ENCODE measurements at regions not wholly inside any gene's neighbourhood (a gene's known extent, or its start where the extent isn't known, plus 50 kb on each side); places are given as distances from the start of the nearest gene placed in this dataset.

DNA sequence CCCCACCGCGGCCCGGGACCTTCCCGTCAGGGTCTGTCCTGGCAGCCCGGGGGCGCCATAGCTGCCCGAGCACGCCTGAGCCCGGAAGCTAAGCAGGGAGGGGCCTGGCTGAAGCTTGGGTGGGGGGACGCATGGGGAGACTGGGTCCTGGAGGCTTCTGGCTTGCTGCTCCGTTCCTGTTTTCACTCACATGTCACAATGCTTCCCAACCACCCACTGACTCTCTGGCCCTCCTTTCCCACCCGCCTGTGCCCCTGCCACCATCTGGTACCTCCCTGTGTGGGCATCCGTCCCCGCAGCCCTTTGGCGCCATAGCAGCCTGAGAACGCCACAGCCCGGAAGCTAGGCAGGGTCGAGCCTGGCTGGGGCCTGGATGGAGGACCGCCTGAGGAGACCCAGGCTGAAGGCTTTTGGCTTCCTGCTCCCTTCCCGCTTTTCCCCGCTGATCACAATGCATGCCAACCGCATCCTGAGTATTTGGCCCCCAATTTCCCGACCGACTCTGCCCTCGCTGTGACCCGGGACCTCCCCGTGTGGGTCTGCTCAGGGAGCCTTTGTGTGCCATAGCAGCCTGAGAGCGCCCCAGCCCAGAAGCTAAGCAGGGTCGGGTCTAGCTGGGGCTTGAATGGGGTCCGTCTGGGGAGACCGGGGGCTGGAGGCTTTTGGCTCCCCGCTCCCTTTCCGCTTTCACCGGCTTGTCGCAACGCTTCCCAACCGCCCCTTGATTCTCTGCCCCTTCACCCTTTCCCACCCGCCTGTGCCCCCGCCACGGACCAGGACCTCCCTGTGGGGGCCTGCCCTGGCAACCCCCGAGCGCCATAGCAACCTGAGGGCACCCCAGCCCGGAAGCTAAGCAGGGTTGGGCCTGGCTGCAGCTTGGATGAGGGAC is 2290.1 kb downstream of the TP53TG3F start:
- no peak overlapping the region for H3K27ac ChIP-seq
- H3K27me3 ChIP-seq = no peaks in the 10 kb centered on the region
- no peak overlapping the region for H3K4me3 ChIP-seq
- in situ Hi-C loops (cut with MboI; ENCODE audit: low sequenced_read_pairs in 4 of 4) (no loop called here), intact Hi-C loops (cut with DNase I; ENCODE audit: low total_unique reads) (no loop called here)
- no peak for ATAC-seq
- no peaks in the 10 kb centered on the region for H3K4me1 ChIP-seq
- no peak for DNase-seq
- no peak for TF ChIP-seq POLR2A (IDR thresholded peaks at IDR 0.05)
- TF ChIP-seq, protein P1, sequence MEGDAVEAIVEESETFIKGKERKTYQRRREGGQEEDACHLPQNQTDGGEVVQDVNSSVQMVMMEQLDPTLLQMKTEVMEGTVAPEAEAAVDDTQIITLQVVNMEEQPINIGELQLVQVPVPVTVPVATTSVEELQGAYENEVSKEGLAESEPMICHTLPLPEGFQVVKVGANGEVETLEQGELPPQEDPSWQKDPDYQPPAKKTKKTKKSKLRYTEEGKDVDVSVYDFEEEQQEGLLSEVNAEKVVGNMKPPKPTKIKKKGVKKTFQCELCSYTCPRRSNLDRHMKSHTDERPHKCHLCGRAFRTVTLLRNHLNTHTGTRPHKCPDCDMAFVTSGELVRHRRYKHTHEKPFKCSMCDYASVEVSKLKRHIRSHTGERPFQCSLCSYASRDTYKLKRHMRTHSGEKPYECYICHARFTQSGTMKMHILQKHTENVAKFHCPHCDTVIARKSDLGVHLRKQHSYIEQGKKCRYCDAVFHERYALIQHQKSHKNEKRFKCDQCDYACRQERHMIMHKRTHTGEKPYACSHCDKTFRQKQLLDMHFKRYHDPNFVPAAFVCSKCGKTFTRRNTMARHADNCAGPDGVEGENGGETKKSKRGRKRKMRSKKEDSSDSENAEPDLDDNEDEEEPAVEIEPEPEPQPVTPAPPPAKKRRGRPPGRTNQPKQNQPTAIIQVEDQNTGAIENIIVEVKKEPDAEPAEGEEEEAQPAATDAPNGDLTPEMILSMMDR (IDR thresholded peaks at IDR 0.05 in 4 of 5, conservative IDR thresholded peaks at IDR 0.05 in 1 of 5) = no peak
- H3K9me3 ChIP-seq = no peaks in the 10 kb centered on the region
- H3K36me3 ChIP-seq = no peaks in the 10 kb centered on the region

DNA sequence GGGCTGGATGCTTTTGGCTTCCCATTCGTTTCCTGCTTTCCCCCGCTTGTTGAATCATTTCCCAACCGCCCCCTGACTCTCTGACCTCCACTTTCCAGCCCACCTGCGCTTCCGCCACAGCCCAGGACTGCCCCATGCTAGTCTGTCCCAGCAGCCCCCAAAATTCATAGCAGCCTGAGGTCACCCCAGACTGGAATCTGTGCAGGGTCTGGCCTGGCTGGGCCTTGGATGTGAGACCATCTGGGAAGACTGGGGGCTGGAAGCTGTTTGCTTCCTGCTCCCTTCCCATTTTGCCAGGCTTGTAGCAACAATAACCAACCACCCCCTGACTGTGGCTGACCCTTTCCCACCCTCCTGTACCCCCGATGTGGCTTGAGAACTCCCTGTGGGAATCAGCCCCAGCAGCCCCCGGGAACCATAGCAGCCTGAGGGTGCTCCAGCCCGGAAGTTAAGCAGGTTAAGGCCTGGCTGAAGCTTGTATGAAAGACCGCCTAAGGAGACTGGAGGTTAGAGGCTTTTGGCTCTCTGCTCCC is 2290.8 kb downstream of the TP53TG3F start:
- intact Hi-C loops (cut with DNase I; ENCODE audit: low total_unique reads) = no loop called here
- TF ChIP-seq, protein P1 (IDR thresholded peaks at IDR 0.05 in 4 of 5, conservative IDR thresholded peaks at IDR 0.05 in 1 of 5) = no peak
- no peak for TF ChIP-seq POLR2A (IDR thresholded peaks at IDR 0.05)
- no peak for ATAC-seq

DNA sequence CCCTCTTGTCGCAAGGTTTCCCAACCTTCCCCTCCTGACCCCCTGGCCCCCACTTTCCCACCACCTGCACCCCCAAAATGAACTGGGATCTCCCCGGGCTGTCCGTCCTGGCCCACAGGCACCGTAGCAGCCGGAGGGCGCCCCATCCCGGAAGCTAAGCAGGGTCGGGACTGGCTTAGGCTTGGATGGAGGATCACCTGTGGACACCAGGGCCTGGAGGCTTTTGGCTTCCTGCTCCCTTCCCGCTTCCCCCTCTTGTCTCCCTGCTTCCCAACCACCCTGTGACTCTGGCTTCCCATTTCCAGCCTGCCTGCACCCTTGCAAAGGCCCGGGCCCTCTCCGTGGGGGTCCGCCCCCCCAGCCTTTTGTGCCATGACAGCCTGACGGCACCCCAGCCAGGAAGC is 2291.3 kb downstream of the TP53TG3F start:
- intact Hi-C loops (cut with DNase I; ENCODE audit: low total_unique reads) = no loop called here
- in situ Hi-C loops (cut with MboI; ENCODE audit: low sequenced_read_pairs in 4 of 4) = no loop called here
- DNase-seq (no peak), ATAC-seq (no peak)
- H3K27me3 ChIP-seq = no peaks in the 10 kb centered on the region
- no peak overlapping the region for H3K27ac ChIP-seq
- no peaks in the 10 kb centered on the region for H3K9me3 ChIP-seq
- no peaks in the 10 kb centered on the region for H3K36me3 ChIP-seq
- TF ChIP-seq, protein P1 (IDR thresholded peaks at IDR 0.05 in 4 of 5, conservative IDR thresholded peaks at IDR 0.05 in 1 of 5) = no peak
- H3K4me3 ChIP-seq = no peak overlapping the region
- no peaks in the 10 kb centered on the region for H3K4me1 ChIP-seq

More for the DNA sequence above, 2290.8 kb downstream of the TP53TG3F start:
- no peaks in the 10 kb centered on the region for H3K9me3 ChIP-seq
- H3K4me3 ChIP-seq = no peak overlapping the region
- DNase-seq = no peak
- H3K27me3 ChIP-seq = no peaks in the 10 kb centered on the region
- in situ Hi-C loops (cut with MboI; ENCODE audit: low sequenced_read_pairs in 4 of 4) = no loop called here
- H3K4me1 ChIP-seq = no peaks in the 10 kb centered on the region
- H3K36me3 ChIP-seq = no peaks in the 10 kb centered on the region
- no peak overlapping the region for H3K27ac ChIP-seq

DNA sequence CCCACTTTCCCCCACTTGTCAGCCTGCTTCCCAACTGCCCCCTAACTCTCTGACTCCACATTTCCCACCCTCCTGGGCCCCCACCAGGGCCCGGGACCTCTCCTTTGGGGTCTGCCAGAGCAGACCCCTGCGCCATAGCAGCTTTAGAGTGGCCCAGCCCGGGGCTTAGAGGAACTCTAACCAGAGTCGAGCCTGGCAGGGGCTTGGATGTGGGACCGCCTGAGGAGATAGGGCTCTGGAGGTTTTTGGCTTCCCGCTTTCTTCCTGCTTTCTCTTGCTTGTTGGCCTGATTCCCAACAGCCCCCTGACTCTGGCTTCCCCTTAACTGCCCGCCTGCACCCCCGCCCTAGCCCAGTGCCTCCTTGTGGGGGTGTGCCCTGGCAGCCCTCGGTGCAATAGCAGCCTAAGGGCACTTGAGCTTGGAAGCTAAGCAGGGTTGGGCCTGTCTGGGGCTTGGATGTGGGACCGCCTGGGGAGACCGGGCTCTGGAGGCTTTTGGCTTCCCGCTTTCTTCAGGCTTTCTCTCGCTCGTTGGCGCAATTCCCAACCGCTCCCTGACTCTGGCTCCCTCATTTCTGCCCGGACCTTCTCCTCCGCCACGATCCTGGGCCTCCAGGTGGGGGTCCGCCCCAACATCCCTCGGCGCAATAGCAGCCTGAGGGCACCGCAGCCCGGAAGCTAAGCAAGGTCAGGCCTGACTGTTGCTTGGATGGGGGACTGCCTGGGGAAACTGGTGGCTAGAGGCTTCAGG is 2292.0 kb downstream of the TP53TG3F start:
- intact Hi-C loops (cut with DNase I; ENCODE audit: low total_unique reads) = no loop called here
- TF ChIP-seq, protein P1 (IDR thresholded peaks at IDR 0.05 in 4 of 5, conservative IDR thresholded peaks at IDR 0.05 in 1 of 5) = no peak
- no peak for TF ChIP-seq POLR2A (IDR thresholded peaks at IDR 0.05)
- H3K9me3 ChIP-seq = no peaks in the 10 kb centered on the region

More for the DNA sequence above, 2292.0 kb downstream of the TP53TG3F start:
- Histone ChIP-seq H3K4me1 (no peaks in the 10 kb centered on the region), H3K27me3 (no peaks in the 10 kb centered on the region), H3K4me3 (no peak overlapping the region), H3K36me3 (no peaks in the 10 kb centered on the region), H3K27ac (no peak overlapping the region)
- in situ Hi-C loops (cut with MboI; ENCODE audit: low sequenced_read_pairs in 4 of 4) = no loop called here
- ATAC-seq (no peak), DNase-seq (no peak)

All from gastrocnemius medialis (tissue), 4 donors.